ENCODE measurements at regions not wholly inside any gene's neighbourhood (a gene's known extent, or its start where the extent isn't known, plus 50 kb on each side); places are given as distances from the start of the nearest gene placed in this dataset.

- DNase-seq = no peak
Measured at GRCh38 chr7:113825832-113826231, 93.0 kb downstream of the PPP1R3A start.

GRCh38 chr7:113824117-113824823 is 94.5 kb downstream of the PPP1R3A start:
- no peak for DNase-seq

GRCh38 chr7:113819474-113819873 is 99.3 kb downstream of the PPP1R3A start:
- DNase-seq = no peak

GRCh38 chr7:113816639-113817038 is 102.2 kb downstream of the PPP1R3A start:
- no peak for DNase-seq

GRCh38 chr7:113813471-113813870 is 105.3 kb downstream of the PPP1R3A start:
- no peak for DNase-seq

- DNase-seq = no peak
Measured at GRCh38 chr7:113812591-113813255, 106.1 kb downstream of the PPP1R3A start.

- DNase-seq = no peak
Measured at GRCh38 chr7:113810080-113810744, 108.6 kb downstream of the PPP1R3A start.

- no peak for DNase-seq
Measured at GRCh38 chr7:113809581-113809980, 109.2 kb downstream of the PPP1R3A start.

- no peak for DNase-seq
Measured at GRCh38 chr7:113806633-113807327, 112.0 kb downstream of the PPP1R3A start.

- no peak for DNase-seq
Measured at GRCh38 chr7:113805976-113806375, 112.8 kb downstream of the PPP1R3A start.

- no peak for DNase-seq
Measured at GRCh38 chr7:113804475-113805095, 114.2 kb downstream of the PPP1R3A start.

- no peak for DNase-seq
Measured at GRCh38 chr7:113801751-113802150, 117.1 kb downstream of the PPP1R3A start.

- no peak for DNase-seq
Measured at GRCh38 chr7:113800826-113801225, 118.0 kb downstream of the PPP1R3A start.

GRCh38 chr7:113799896-113800295 is 118.9 kb downstream of the PPP1R3A start:
- DNase-seq = no peak

GRCh38 chr7:113797420-113798010 is 121.3 kb downstream of the PPP1R3A start:
- DNase-seq = no peak

- DNase-seq = no peak
Measured at GRCh38 chr7:113796557-113796956, 122.3 kb downstream of the PPP1R3A start.

- DNase-seq = no peak
Measured at GRCh38 chr7:113794573-113794972, 124.2 kb downstream of the PPP1R3A start.

- DNase-seq = no peak
Measured at GRCh38 chr7:113793171-113793570, 125.6 kb downstream of the PPP1R3A start.

- DNase-seq = no peak
Measured at GRCh38 chr7:113790025-113790424, 128.8 kb downstream of the PPP1R3A start.

GRCh38 chr7:113787106-113787505 is 131.7 kb downstream of the PPP1R3A start:
- DNase-seq = no peak

- DNase-seq = no peak
Measured at GRCh38 chr7:113784956-113785355, 133.9 kb downstream of the PPP1R3A start.

Measured in amygdala (tissue), 56 donors.